HTR-8/SVneo (cell line): ENCODE measurements at regions not wholly inside any gene's neighbourhood (a gene's known extent, or its start where the extent isn't known, plus 50 kb on each side); places are given as distances from the start of the nearest gene placed in this dataset.
"Not testable (repeated sequence)": the region's sequence is repeated elsewhere in the genome, so short reads cannot be mapped to it uniquely, and the experiment has no call there.

Experiments used
- DNase-seq: peaks from one replicate; pipeline ENCODE4 v3.0.0; 2011; ENCODE audit warnings: low spot score, mixed read lengths; ENCODE audit not compliant: insufficient read length
- FAIRE-seq: peaks from 2 replicates; lab custom pipeline; 2011; peaks lifted over from hg19 to GRCh38; lab: Jason Lieb, UNC

GRCh38 chr1:114272593-114272992 lies 118.9 kb upstream of the SYT6 start:
- DNase-seq (no peak), FAIRE-seq (no peak)

- FAIRE-seq (no peak), DNase-seq (no peak)
These were observed 117.0 kb upstream of the SYT6 start for GRCh38 chr1:114270718-114271117.

GRCh38 chr1:114270282-114270681 lies 116.6 kb upstream of the SYT6 start:
- FAIRE-seq, result no peak

GRCh38 chr1:114269539-114269938 lies 115.9 kb upstream of the SYT6 start:
- FAIRE-seq (no peak), DNase-seq (no peak)

More at GRCh38 chr1:114270282-114270681, 116.6 kb upstream of the SYT6 start:
- no peak for DNase-seq

DNA sequence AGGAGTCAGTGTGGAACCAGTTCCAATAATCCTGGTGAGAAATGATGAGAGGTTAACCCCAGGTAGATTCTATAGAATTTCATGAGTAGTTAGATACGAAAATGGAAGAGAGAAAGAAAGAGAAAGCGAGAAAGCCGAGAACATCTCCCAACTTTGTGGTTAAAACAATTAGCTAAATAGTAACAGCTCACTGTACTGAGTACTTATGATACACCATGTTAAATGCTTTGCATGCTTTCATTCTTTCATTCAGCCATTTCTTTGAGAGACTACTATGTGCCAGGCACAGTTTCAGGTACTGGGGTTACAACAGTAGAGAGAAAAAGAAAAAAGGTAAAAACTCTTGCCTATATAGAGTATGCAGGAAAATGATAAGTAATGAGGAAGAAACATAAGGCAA lies 109.7 kb upstream of the SYT6 start:
- no peak for FAIRE-seq
- DNase-seq, result no peak

GRCh38 chr1:114262337-114262736 lies 108.7 kb upstream of the SYT6 start:
- FAIRE-seq (no peak), DNase-seq (no peak)

GRCh38 chr1:114260805-114261484 lies 107.3 kb upstream of the SYT6 start:
- DNase-seq, result no peak
- FAIRE-seq, result no peak

DNA sequence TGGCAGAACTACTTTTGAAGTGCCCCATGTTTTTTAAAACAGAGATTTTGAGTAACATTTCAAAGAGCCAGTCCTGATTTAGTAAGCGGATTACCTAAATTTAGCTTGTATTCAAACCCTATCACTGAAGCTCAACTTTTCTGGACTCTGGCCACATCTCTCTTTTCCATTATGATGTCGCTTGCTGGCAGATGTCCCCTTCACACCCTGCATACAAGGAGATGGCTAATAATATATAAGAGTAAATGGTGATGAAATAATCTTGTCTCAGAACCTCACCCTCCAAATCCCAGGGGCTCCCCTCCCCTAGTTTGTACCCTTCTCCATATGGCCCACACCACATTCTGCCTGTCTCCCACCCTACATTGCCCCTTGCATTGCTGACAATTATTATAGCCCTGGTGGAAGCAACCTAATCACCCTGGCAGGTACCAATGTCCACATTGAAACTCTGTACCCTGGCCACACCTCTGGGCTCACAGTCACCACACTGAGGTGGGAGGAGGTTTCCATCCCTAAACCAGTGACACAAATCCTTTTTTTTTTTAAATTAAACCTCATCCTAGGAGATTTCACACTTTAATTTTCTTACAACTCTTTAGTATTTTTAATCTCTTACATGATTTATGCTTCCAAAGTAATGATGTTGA lies 106.0 kb upstream of the SYT6 start:
- no peak for DNase-seq
- FAIRE-seq, result no peak

DNA sequence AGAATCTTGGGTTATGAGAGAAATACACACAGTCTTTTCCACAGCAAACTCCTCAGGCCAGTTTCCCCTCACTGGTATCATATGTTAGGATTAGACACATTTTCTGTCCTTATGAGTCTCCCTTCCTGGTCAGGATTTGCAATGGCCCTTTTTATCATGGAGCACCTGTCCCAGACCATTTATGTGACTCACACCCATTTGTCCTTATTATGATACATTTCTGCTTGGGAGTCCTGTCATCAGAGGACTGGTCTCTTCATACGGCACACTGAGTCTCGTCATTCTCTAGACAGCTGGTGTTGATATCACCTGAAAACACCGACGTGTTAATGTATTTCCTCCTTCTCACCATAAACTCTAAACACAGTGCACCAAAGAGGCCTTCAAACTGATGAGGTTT lies 105.0 kb upstream of the SYT6 start:
- no peak for FAIRE-seq
- DNase-seq, result no peak

- FAIRE-seq (no peak), DNase-seq (no peak)
These were observed 104.4 kb upstream of the SYT6 start for GRCh38 chr1:114258074-114258473.

DNA sequence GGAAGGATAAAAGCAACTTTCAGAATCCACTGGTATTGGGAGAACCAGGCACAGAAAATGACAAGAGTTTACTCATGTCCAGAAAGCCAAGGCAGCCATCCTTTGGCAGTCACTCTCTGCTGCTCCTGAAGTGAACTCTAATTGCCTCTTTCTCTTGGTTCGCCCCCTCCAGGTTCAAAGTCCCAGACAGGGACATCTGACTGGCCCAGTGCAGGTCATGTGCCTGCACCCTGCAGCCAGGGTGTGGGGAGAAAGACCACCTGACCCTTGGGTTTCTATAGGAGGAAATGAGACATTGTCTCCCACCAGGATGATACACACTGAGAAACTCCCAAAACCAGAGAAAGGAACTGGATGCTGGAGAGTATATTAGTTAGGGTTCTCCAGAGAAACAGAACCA lies 103.9 kb upstream of the SYT6 start:
- DNase-seq (no peak), FAIRE-seq (no peak)

GRCh38 chr1:114253900-114254299 lies 100.2 kb upstream of the SYT6 start:
- FAIRE-seq, result no peak
- DNase-seq, result no peak

DNA sequence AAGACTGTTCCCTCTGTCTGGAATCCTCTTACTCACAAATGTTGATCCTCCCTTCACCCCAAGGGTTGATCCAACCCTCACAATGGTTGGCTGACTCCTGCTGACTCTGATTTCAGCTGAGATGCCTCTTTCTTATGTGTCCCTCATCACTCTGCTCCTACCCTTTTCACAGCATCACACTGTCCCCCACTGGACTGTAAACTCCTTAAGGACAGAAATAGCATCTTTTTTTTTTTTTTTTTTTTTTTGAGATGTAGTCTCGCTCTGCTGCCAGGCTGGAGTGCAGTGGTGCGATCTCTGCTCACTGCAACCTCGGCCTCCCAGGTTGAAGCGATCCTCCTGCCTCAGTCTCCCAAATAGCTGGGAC lies 97.9 kb upstream of the SYT6 start:
- FAIRE-seq (no peak), DNase-seq (no peak)

DNA sequence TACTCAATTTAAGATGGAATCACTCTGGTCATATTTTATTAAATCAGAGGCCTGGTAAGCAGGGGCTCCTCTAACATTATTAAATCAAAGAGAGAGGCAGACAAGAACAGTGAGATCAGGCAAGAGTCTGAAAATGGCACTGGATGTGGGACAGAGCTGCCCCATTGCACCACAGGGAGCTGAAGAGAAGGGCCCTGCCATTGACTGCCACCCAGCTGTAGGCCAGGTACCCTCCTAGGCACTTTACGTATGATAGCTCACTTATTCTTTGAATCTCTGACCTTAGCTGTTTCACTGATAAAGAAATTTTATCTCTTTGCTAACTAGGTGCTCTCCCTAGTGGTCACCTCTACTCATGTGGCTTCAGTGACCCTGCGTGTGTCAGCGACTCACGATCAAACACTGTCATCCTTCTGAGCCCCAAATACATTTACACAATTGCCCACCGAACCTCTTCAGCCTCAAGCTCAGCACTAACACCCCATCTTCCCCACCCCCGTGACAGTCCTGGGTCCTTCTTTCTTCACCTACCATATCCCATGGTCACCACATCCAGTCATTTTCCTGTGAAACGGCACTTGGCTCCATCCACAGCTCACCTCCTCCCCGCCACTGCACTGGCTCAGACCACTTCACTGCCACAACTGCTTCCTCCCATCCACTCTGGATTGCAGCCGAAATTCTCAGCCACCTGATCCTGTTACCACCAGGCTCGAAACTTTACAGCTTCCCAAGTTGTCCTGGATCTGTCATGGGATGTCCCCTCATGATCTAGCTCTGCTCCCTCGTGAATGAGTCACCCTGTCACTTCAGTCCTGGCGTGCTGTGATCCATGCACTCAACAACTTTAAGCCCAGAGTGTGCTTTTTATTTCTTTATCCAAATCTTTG lies 97.3 kb upstream of the SYT6 start:
- DNase-seq (no peak), FAIRE-seq (no peak)

DNA sequence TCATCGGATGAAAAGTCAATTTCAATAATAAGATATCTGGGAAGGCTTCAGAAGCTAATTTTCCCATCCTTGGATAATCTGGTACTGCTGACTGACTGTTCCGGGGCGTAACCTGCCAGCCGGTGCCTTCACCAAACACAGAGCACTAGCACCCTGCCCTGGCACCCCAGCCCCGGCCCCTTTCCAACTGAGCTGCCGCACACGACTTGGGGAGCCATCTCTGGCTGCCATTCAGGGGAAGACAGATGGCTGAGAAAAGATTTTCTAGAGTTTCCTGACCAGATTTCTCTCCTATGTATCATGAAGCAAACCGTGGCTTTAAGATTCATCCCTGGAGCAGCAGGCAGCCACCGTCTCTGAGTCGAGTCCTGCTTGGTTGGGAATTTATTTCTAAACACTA lies 96.0 kb upstream of the SYT6 start:
- DNase-seq, result no peak
- no peak for FAIRE-seq

- no peak for FAIRE-seq
- no peak for DNase-seq
These were observed 94.5 kb upstream of the SYT6 start for GRCh38 chr1:114248162-114248561.

GRCh38 chr1:114242531-114243210 lies 89.0 kb upstream of the SYT6 start:
- FAIRE-seq, DNase-seq: not testable (repeated sequence)

- DNase-seq (no peak), FAIRE-seq (no peak)
These were observed 84.4 kb upstream of the SYT6 start for GRCh38 chr1:114238053-114238452.

DNA sequence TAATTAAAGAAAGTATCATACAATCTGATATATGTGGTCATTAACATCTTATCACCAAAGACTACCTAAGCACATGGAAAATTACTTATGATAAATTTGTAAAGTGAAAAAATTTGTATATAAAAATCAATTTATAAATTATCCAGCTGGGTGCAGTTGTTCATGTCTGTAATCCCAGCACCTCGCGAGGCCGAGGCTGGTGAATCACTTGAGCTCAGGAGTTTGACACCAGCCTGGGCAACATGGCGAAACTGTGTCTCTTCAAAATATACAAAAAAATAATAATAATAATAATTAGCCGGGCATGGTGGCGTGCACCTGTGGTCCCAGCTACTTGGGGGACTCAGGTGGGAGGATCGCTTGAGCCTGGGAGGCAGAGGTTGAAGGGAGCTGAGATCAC lies 82.8 kb upstream of the SYT6 start:
- DNase-seq (no peak), FAIRE-seq (no peak)

- FAIRE-seq (no peak), DNase-seq (no peak)
These were observed 82.3 kb upstream of the SYT6 start for GRCh38 chr1:114235960-114236359.

DNA sequence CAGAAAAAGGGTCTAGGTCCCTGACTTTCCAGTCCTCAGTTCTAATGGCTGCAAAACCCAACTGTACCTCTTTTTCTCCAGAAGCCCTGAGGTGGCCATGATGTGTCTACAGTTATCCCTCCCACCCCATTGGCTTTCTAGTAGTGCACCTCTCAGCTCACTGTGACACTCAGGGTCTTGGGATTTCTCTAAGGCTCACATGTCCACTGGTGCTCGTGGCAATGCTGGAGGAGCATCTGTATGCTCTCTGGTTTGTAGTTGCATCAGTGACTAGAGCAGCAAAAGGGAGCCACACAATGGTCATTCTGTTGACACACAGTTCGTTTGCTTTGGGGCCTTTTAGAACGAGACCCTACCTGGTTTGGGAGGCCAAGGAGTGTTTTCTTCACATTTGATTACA lies 81.6 kb upstream of the SYT6 start:
- DNase-seq (no peak), FAIRE-seq (no peak)
